NT2/D1 (cell line): ENCODE measurements at regions not wholly inside any gene's neighbourhood (a gene's known extent, or its start where the extent isn't known, plus 50 kb on each side); places are given as distances from the start of the nearest gene placed in this dataset.

Source experiments
- SUZ12 ChIP-seq: IDR thresholded peaks from 2 replicates; pipeline ENCODE4 v1.6.1; 2011; ENCODE audit not compliant: insufficient read length, insufficient read depth; ENCODE audit errors: extremely low read depth
- YY1 ChIP-seq: IDR thresholded peaks from 2 replicates; pipeline ENCODE4 v1.6.1; 2011; ENCODE audit not compliant: insufficient read length, insufficient read depth
- ZNF274 ChIP-seq: IDR thresholded peaks from 2 replicates; pipeline ENCODE4 v1.6.1; 2011; ENCODE audit warnings: mild to moderate bottlenecking, low read depth, low read length

DNA sequence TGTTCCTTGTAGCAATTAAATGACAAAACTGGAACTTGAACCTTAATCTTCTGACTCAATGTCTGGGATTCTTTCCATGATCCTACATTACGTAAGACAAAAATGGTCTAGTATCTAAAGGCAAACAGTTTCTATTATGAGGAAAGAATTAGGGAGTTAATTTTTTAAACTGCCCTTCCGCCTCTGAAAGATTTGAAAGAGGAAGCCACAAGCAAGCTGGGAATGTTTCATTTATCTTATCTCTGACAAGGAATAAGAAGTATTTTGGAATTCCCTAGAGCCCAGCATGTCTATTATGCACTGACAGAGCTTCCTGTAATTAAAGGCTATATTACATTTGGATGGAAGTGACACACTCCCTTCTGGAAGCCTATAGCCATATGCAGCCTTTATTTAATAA is 558.8 kb upstream of the CDH2 start:
- TF ChIP-seq YY1 = no peak
- no peak for TF ChIP-seq ZNF274
- TF ChIP-seq SUZ12 = no peak
